Cerebellar nuclear complex (tissue), 1 donor: ENCODE measurements at regions not wholly inside any gene's neighbourhood (a gene's known extent, or its start where the extent isn't known, plus 50 kb on each side); places are given as distances from the start of the nearest gene placed in this dataset.

Experiments used
- DNase-seq, 2 experiments: peaks; one replicate each; lab custom pipeline; 2025; lab: John Stamatoyannopoulos, UW

DNA sequence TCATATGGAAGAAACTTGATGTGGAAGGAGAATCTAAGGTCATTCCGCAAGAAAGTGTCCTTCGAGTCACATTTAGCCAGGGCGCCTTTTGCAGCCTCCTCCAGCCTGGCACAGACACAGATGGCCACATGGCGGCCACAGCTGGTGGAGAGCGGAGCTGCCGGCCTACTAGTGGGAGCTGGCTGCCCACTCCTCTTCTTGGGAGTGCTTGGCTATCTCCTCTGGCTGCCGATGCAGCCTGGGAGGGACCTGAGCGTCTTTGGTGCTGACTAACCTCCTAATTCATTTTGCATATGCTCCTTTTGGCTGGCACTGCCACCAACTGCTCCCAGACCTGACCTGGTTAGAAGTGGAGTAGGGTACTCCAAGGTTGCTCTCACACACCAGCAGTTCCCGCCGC lies 199.3 kb upstream of the MYT1L start:
- no peak for DNase-seq

DNA sequence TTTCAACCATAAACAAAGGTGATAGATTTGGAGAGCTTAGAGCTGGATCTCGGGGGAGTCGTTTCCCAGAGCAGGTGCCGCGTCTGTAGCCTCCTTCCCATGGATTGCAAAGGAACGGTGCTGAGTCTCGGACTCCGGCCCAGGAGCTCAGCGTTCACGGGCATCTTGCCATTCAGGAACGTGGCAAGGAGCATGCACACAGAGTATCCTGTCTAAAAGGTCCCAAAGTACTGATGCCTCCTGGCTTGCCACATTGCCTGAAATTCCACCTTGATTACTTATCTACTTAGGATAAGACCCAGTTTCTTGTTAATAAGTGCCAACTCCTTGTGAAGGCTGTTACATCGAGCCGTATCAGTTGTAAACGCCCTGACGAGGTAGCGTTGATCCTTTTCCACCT lies 197.8 kb upstream of the MYT1L start:
- DNase-seq: peak in 1 of 2 experiments; percentile 12

DNA sequence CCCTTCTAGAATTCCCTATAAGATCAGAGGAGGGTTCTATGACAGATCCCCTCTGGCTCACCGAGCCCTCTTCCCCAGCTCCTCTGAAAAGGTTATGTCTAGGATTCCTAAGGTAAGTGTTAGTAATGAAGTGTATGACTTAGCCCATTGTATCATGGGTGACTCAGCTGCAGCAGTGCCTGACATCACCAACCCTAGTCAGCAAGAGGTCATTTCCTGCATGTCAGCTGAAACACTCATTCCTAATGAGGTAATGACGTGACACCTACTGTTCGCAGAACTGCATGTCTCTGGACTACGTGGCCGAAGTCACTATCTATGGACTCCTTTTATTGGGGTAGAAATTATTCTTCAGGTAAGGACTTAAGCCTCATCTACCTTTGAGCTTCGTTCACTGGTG lies 196.1 kb upstream of the MYT1L start:
- no peak for DNase-seq

DNA sequence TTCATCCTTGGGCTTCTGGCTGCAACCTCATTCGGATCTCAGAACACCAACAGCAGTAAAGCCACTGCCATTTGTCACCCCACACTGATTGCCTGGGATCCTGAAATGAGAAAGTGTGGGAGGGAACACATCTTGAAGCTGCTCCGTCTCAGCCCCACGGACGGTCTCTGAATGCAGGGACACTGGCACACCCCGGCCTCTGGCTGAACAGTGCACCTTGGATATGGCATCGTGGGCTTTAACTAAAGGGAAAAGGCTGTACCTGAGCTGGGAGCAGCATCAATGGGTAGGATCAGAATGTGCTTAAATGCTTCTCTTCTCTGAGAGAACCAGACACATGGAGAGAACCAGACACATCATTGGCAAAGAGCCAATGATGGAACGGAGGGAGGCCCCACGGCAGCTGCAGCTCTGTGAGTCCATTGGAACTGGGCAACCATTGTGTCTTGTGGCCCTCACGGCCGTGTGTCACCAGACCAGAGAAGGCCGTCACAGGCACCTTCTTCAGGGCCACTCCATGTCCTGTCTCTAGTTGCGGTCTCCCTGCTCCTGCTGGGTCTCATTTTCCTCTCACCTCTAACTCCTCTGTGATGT lies 193.4 kb upstream of the MYT1L start:
- no peak for DNase-seq

DNA sequence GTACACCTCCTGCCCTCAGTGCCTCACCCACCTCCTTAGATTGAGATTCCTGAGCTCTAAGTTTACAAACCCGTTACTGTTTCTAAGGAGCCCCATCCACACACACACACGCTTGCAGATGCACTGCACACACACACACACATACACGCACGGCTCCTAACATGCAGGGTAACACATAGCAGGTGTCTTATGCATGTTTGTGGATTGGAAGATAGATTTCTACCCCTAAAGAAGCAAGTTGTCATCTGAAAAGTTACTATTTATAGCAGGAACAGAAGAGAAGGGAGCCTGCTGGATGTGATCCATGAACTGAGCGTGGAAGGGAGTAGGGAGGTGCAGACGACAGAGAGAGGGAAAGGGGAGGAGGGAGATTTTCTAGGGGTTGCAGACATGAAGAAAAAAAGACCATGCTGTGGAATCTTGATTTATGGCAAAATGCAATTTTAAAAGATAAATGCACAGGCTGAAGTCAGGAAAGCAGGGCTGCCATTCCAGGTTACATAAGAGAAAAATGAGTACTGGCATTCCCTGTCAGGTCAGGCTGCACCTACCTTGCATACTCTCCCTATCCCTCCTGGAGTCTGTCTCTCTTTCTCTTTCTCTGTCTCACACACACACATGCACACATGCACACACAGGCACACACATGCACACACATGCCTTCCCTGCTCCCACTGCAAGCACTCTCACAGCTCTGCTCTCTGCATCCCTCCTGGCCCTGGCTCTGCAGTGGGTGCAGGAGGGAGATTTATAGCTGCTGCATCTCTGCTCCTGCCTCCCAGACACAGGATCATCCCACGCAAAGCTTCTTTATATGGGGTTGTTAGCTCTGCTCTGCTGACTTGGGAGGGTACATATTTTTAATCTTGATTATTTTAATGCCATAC lies 192.6 kb upstream of the MYT1L start:
- no peak for DNase-seq

DNA sequence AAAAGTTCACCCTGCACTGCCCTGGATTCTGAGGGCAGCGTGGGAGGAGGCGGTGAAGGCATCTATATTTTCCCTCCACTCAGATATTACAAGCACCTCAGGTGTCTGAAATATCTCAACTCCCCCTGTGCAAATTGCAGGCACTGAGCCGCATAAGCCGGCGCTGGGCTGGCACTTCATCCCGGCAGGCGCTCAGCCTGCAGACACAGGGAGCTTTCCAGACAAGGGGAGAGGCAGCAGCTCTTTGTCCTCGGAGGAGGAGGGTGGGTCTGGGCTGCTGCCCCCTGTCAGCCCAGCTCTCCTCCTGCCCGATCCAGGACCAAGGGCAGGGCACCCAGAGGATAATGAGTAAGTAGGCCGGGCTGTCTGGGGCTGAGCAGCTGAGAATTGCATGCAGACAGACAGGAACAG lies 189.3 kb upstream of the MYT1L start:
- no peak for DNase-seq

DNA sequence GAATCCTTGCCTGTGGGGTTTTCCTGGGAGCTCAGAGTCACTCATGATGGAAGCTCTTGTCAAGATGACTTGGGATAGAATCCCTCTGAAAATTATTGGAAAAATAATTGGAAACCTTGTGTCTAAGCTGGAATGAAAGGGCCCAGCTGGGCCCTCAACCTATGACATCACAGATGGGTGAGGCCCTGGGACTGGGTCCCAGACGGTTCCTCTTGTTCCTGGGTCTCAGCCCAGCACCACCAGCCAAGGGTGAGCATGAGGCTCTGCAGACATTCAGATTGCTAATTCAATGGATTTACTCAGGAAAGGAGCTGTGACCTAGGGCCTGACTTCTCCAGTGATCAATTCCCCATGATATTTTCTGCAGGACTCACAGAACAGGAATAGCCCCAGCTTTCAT lies 188.3 kb upstream of the MYT1L start:
- DNase-seq: no peak

DNA sequence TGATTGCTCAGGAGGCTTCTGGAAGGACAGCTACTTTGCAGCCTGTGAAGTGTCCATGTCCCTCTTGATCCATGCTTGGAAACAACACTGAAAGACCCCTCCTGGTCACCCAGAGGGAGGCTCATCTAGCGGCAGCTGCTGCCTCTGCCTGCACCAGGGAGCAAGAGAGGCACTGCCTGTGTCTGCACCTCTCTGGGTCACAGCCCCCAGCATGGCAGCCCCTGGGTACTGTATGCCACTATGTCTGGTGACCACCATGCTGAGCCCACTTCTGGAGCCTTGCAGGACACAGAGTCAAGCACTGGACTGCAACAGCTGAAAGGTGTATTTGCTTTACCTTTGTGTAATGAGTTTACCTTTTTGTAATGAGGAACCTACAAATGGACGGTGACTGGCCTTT lies 186.3 kb upstream of the MYT1L start:
- no peak for DNase-seq

DNA sequence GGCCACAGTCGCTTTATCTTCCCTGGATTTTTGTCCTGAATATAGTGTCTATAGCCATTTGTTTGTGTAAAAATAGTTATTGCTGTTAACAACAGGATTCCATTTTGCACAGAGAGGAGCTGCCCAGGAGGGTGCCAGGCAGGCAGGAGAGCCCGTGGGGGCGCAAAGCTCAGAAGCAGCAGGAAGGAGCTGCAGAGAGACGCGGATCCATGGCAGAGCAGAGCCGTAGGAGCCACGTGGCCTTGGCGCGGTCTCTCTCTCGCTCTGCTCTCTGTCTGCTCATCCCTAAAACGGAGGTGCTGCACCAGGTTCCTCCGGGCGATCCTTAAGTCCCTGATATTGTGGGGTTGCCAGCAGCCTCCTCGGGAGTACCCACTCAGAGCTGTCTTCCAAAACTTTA lies 185.3 kb upstream of the MYT1L start:
- no peak for DNase-seq

DNA sequence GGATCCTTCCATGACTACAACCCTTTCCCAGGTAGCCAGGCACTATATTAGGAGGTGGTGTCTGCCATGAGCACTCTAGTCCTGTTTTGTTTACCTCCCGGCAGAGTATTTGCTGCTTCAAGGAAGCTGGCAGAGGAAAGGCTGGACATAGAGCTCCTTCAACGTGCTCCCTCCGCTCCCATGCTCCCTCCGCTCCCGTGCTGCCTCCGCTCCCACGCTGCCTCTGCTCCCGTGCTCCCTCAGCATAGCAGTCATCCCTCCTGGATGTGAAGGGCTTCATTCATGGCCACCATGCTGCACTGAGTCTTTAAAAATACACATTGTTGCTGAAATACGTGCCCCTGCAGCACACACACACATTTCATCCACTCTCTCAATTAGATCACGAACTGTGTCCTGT lies 181.9 kb upstream of the MYT1L start:
- no peak for DNase-seq

DNA sequence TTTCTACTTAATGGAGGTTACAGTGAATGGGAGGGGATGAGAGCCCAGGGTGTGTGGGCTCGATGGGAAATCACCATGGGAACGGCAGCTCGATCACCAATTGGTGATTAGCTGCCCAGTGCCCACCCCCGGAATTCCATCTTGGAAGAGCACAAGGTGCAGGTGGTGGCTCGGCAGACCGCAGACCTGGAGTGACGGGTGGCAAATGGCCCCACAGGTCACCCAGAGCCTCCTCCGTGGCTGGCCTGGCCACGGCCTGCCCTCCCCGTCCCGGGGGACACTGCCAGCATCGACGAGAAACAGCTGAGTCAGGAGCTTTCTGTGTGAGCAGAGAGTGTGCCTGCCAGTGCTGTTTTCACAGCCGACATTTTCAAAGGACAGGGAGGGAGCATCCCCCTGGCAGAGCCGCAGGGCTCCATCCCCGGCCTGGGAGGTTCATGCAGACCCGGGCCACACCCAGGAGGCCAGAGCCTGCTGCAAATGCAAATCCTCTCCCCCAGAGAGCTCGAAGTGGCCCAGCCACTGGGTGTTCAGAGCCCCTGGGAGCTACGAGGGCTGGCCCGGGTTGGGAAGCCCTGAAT lies 176.4 kb upstream of the MYT1L start:
- no peak for DNase-seq

DNA sequence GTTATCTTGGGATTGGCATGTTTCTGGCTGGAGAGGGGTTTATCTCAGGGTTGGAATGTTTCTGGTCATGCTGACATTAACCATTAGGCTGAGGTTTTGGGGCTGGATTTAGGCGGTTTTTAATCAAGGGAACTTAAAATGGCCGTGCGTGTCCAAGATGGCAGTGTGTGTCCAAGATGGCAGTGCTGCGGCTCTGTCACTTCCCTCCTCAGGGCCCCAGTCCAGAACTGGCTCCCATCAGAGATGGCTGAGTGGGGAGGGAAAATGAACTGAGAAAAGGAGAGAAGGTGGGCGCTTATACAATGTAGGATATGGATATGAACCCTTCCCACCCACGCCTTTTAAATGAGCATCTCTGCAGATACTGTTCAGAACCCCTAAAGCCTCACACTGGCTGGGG lies 175.5 kb upstream of the MYT1L start:
- no peak for DNase-seq

DNA sequence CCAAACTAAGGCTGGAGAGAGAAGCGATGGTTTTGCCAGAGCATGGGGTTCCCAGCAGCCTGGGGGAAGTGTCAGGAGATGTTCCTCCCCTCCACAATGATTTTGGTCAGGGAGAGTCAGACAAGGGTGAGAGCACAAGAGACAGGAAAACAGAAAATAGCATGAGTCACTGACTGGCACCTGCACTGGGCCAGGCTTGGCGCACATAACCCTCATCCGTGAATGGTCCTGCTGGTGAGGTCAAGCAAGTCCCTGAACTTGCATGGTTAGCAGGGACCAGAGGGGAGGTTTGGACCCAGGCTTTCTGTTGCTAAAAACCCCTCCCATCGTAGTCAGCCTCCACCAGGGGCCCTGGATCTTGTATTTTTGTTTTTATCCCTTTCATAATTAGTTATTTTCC lies 174.5 kb upstream of the MYT1L start:
- no peak for DNase-seq

DNA sequence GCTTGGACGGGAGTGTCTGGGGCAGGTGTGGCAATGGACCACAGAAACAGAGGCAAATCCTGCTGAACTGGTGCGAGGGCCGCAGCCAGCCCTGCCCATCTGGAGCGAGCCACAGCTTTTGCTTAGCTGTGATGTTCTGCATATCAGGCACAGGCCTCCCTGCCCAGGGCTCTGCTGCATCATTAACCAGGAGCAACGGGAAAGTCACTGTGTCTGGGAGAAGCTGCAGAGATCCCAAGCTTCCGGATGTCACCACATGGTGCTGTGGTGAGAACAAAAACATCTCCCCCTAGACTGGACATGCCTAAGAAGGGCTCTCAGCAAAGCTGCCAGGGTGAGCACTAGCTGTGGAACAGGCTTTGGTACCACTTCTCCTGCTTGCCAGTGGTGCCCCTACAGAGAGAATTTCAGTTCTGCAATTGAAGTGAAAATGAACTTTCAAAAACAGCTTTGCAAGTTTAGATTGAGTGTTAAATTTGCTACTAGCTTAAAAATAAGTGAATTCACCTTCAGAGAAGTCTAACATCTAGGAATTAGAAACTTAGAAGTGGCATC lies 172.9 kb upstream of the MYT1L start:
- no peak for DNase-seq

DNA sequence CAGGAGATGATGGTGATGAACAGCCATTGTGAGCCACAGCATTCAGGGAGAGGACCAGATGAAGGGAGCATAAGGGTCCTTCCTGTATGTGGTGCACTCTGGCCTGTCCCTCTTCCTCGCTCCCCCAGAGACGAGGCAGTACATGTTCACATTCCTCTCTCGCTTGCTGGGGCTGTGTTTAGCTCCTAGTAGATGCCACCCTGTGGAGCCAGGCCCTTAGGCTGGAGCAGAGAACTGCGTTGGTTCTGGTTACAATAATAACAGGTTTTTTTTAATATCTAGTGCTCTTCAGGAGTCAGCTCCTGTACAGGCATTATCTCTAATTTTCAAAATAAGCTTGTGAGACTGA lies 171.1 kb upstream of the MYT1L start:
- DNase-seq: no peak

DNA sequence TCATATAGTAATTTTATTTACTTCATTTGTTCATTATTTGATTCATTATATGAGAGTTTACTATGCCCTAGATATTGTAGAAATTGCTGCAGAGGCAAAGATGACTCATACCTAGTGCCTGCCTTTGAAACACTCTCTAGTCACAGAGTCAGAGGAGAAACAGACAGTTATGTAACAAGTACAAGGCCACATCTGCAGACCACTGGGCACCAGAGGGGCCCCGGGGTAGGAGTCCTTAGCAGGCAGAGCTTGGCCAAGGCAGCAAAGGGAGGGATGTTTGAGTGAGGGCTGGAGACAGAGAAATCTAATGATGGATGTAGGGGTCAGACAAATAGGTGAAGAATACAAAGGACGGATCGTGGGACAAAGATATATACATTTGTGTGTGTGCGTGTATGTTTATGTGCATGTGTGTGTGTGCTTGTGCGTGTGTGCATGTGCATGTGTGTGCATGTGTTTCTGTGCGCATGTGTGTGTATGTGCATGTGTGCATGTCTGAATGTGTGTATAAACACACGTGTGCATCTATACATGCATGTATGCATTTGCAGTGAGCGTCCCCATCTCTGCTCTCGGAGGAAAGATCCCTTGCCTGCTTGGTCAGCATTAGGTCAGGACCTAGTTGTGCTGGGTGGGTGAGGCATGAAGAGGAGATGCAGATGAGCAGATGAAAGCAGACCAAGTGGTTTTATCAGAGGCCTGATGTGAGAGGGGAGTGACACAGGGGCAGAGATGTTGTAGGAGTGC lies 170.6 kb upstream of the MYT1L start:
- no peak for DNase-seq

DNA sequence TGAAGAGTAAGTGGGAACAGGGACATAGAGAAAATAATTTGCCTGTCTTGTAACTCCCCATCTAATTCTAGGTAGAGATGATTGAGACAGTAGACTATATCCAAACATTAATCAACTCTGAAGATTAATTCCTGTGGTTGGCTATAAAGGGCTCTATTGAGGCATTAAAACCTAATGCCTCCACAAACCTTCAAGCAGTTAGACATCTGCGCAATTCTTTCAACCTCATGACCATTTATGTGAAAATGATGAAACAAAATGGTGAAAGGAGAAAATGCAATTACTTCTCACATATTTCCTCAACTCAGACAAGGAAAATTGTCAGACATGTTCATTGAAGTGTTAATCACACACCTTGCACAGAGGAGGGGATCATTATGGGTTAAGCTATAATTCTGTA lies 164.5 kb upstream of the MYT1L start:
- no peak for DNase-seq

DNA sequence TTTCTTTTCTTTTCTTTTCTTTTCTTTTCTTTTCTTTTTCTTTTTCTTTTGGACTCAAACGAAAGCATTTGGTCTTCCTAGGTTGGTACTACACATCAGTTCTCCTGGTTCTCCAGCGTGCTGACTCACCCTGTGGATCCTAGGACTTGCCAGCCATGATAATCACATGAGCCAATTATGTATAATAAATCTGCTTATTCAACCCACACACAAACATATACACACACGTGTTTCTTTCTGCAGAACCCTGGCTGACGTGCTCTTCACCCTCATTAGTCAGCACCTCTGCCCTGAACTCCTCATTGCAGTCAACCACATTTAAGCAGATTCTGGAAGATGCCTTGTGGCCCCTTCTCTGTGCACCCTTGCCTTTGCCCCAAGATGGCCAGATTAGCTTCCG lies 162.4 kb upstream of the MYT1L start:
- no peak for DNase-seq

DNA sequence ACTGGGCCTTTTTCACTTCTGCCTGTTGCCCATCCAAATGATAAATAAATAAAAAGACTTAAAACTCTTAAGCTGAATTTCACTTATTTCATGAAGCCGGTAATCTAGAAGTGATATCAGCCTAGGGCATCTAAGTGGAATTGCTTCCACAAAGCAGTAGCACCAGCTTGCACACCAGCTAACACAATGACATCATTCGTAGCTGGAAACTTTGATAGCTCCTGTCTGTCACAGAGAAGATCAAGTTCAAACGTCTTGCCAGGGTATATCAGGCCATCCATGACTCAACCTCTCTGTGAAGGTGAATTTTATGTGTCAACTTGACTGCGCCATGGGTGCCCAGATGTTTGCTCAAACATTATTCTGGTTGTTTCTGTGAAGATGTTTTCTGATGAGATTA lies 161.7 kb upstream of the MYT1L start:
- DNase-seq: no peak

DNA sequence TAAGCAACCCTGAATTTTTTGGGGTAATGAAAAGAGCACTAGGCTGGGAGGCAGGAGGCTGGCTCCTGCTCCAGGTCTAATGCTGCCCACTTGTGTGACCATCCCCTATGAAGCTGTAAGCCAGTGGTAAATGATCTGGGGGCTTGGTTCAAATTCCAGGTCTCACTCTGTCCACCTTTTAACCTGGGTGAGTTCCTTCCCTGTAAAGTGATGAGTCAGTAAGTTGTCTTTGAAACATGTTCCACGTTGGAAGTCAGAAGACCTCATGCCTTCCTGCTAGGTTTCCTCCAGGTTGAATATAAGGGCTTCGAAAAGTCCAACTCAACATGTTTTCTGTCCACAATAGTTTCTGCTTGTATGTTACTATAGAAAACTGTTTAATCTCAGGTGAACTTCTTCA lies 160.9 kb upstream of the MYT1L start:
- DNase-seq: no peak

DNA sequence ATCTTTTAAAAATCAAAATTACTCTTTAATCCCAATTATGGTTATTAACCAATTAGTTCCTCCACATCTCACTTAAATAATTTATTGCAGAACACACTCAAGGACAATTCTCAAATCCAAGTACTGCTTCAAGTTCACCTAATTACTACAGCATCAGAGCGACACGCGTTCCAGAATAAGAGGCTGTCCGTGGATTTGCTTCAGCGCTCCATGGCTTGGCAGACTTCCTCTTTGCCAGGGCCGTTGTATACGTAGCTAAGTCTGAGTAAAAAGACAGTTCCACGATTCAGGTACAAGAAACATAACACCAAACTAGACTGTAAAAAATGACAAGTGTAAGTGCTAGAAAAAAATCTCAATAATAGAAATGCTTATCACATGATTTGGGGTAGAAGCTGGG lies 153.2 kb upstream of the MYT1L start:
- no peak for DNase-seq

DNA sequence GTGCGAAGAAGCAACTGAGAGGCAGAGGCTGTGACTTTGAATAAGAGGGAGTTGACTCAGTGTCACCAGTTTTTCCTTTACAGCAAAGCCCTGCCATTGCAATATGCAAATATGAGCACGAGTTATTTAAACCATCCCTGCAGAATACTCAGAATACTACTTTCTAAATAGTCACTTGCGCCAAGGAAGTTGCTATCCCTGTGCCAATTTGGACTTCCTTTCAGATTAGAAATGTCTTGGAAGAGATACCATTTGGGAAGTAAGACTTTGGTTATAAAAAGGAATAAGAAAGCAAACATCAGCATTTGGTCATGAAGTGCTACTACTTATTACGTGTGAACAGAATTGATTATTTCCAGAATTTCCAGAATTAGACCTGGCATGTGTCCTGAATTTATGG lies 151.8 kb upstream of the MYT1L start:
- DNase-seq: no peak

DNA sequence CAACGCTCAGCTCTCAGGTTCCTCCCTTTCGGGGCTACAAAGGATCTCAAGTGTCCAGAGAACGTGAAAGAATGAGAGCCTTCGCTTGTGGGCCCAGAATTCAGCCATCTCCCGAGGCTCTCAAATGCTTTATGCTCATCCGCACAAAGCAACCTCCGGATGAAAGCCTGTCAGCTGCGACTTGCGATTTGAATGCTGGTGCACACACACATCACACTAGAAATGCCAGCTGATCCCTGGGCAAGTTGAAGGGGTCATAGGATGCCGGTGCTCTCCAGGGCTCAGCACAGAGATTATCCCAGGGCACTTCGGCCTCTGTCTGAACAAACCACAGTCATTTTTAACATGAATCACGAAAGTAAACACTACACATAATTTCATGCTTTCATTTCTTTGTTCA lies 141.8 kb upstream of the MYT1L start:
- no peak for DNase-seq
